ENCODE measurements at regions not wholly inside any gene's neighbourhood (a gene's known extent, or its start where the extent isn't known, plus 50 kb on each side); places are given as distances from the start of the nearest gene placed in this dataset.

DNA sequence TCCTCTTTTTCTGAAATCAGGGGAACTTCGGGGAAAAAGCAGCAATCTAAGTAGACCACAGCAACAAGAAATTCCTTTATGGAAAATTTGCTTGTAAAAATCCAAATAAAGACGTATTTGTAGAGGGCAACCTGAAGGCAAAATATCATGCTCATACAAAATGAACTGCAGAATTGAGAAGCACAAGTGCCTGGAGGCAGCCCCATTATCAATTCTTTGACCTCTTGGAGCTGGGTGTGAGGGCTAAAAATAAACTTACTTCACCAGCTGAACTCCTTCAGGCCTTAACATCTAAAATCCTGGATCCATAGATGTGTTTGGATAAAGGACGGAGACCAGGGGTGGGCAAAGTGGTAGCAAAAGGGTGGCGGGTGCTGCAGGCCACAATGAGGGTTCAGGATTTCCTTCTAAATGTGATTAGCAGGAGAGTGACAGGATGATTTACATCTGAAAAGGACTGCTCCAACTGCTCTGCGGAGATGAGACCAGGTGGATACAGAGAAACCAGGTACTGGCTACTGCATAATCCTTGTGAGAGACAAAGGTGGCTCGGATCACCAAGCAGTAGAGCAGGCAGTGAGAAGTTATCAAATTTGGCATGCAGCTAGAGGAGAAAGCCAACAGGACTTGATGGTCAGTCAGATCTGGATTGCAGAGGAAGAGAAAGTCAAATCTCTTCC lies 81.7 kb upstream of the TJP1 start:
- no peaks in the 10 kb centered on the region; the same call in 1 of the 2 replicates for H3K9me3 ChIP-seq
- H3K27me3 ChIP-seq: no peaks in the 10 kb centered on the region
- no peak for DNase-seq
- no peaks in the 10 kb centered on the region for H3K36me3 ChIP-seq
- H3K4me3 ChIP-seq: no peak overlapping the region

GRCh38 chr15:29903028-29903427 lies 80.8 kb upstream of the TJP1 start:
- Histone ChIP-seq H3K27me3 (no peaks in the 10 kb centered on the region), H3K4me3 (no peak overlapping the region), H3K36me3 (no peaks in the 10 kb centered on the region), H3K9me3 (no peaks in the 10 kb centered on the region; the same call in 1 of the 2 replicates)
- peak; percentile 44 for DNase-seq

GRCh38 chr15:29900237-29901189 lies 78.2 kb upstream of the TJP1 start:
- Histone ChIP-seq H3K9me3 (no peaks in the 10 kb centered on the region; the same call in 1 of the 2 replicates), H3K36me3 (no peaks in the 10 kb centered on the region), H3K27me3 (no peaks in the 10 kb centered on the region), H3K4me3 (no peak overlapping the region)
- DNase-seq: no peak

GRCh38 chr15:29896062-29896461 lies 73.8 kb upstream of the TJP1 start:
- Histone ChIP-seq H3K4me3 (no peak overlapping the region), H3K27me3 (no peaks in the 10 kb centered on the region)
- no peak for DNase-seq

GRCh38 chr15:29891096-29891457 lies 68.8 kb upstream of the TJP1 start:
- Histone ChIP-seq H3K9me3 (peaks cover 4% of the 10 kb centered on the region; the same call in 1 of the 2 replicates), H3K27me3 (no peaks in the 10 kb centered on the region), H3K4me3 (no peak overlapping the region), H3K36me3 (no peaks in the 10 kb centered on the region)
- DNase-seq: no peak

More at GRCh38 chr15:29896062-29896461, 73.8 kb upstream of the TJP1 start:
- Histone ChIP-seq H3K36me3 (no peaks in the 10 kb centered on the region), H3K9me3 (peaks cover 4% of the 10 kb centered on the region; the same call in 1 of the 2 replicates)

DNA sequence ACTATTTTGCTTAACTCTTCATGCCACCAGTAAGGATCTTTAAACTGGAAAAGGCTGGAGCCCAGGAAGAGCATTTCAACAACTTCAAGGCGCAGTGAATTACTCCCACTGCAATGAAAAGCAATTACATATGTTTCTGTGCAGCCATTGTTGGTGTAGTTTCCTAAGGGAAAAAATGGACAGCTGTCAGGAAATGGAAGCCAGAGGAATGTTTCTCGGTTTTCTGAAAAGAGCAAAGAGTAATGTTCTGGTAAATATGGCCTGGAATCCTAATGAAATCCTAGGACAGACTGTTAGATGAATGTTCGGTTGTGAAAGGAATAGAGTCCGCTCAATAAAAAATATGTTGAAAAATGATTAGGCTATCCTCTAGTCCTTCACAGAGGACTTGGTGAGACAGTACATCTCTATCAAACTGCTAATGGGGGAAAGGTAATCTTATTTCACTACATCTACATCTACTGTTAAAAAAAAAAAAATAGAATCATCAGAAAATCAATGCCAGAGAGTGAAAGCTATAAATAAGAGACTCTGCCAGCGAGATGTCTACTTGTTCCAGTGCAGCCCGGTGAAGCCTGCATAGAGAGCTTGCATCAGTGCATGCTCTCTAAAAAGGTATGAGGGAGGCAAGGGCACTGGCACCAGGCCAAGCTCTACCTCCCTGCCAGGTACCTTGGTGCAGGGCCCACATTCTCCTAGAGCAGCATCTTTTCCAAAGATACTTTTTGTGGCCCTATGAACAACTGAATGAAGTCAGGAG lies 68.2 kb upstream of the TJP1 start:
- no peak for DNase-seq
- H3K36me3 ChIP-seq: no peaks in the 10 kb centered on the region
- no peaks in the 10 kb centered on the region for H3K27me3 ChIP-seq
- no peak overlapping the region for H3K4me3 ChIP-seq
- peaks cover 4% of the 10 kb centered on the region; the same call in 1 of the 2 replicates for H3K9me3 ChIP-seq

DNA sequence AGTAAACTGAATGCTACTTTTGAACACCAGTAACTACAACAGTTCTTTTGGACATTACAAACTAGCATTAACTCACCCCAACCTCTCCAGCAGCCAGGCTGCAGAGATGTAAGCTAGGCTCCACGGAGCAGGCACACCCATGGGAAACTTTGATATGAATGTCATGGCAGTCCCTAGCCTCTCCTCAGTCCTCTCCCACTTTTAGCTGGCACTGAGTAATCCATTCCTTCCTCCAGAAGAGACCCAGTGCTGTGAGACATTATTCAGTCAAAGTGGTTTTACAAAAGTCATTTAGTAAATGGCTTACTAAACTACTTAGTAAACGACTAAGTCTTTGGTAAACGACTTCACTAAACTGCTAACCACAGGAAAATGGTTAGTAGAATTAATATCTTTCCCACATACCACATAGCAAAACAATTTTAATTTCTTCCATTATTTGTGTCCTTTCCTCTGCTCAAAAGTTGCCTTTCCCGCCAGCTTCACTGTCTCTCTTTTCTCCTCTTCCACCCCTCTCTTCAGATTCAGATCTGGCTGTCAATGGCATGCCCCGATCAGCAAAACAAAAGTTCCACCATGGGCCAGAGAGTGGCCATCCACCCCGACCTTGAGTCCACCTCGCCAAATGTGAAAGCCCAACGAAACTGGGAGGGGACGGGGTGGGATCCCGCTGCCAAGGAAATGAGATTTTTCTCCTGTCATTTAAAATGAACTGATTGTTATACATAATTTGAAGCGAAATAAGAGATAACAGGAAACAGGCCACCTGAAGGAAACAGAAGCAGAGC lies 67.5 kb upstream of the TJP1 start:
- peak; percentile 9 for DNase-seq
- H3K36me3 ChIP-seq: no peaks in the 10 kb centered on the region
- H3K27me3 ChIP-seq: no peaks in the 10 kb centered on the region
- no peak overlapping the region for H3K4me3 ChIP-seq
- peaks cover 4% of the 10 kb centered on the region; the same call in 1 of the 2 replicates for H3K9me3 ChIP-seq

DNA sequence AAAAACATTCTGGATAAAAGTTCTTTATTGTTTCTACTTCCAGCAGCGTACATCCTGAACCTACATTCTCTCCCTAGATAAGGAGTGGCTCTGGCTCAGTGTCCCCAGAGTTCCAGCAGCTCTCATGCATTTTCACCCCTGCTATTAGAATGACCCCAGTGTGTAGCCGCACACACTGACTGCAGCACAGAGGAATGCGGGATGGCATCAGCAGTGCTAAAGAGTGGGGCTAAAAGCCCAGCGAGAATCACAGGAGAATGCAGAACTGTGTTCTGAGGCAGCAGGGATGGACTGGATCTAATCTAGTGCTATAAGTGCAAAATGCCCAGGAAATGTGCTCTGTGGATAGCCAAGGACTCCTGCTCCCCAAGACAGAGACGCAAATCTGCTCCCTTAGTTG lies 66.4 kb upstream of the TJP1 start:
- peak; percentile 69 for DNase-seq
- H3K36me3 ChIP-seq: no peaks in the 10 kb centered on the region
- H3K27me3 ChIP-seq: no peaks in the 10 kb centered on the region
- no peak overlapping the region for H3K4me3 ChIP-seq
- H3K9me3 ChIP-seq: peaks cover 4% of the 10 kb centered on the region; the same call in 1 of the 2 replicates

DNA sequence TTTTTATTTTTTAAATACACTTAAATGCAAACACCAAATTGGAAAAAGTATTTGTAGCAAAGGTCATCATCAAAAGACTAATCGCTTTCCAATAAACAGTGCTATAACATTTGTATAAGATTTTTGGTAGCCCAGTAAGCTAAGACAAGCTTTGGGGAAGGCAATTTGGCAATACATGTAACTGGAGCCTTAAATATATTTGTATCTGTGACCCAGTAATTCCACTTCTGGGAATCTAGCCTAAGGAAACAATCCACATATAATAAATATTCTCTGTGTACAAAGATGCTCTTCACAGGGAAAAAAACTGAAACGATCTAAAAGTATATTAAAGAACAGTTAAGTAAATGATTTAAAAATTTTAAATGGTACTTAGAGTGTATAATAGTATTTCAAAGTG lies 65.5 kb upstream of the TJP1 start:
- Histone ChIP-seq H3K4me3 (no peak overlapping the region), H3K9me3 (peaks cover under 1% of the 10 kb centered on the region; the same call in 1 of the 2 replicates), H3K36me3 (no peaks in the 10 kb centered on the region), H3K27me3 (no peaks in the 10 kb centered on the region)
- no peak for DNase-seq

DNA sequence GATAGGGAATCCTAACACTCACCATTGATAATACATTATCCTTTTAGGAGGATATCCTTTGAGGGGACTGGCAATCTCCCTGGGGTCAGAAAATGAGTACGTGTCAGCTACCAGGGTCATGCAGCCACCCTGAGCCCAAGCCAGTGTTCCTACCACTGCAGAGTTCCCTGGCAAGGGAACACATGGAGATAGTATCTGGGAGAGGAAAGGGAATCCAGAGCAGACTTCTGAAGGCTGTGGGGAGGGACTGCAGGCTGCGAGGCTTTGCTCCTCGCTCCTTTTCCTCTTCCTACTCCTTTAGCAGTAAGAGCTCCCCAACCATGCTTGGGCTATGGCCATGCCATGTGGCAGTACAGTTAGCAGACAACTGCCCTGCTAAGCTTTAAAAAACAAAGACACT lies 62.9 kb upstream of the TJP1 start:
- H3K9me3 ChIP-seq: no peaks in the 10 kb centered on the region
- H3K36me3 ChIP-seq: no peaks in the 10 kb centered on the region
- H3K27me3 ChIP-seq: no peaks in the 10 kb centered on the region
- DNase-seq: no peak
- H3K4me3 ChIP-seq: no peak overlapping the region

DNA sequence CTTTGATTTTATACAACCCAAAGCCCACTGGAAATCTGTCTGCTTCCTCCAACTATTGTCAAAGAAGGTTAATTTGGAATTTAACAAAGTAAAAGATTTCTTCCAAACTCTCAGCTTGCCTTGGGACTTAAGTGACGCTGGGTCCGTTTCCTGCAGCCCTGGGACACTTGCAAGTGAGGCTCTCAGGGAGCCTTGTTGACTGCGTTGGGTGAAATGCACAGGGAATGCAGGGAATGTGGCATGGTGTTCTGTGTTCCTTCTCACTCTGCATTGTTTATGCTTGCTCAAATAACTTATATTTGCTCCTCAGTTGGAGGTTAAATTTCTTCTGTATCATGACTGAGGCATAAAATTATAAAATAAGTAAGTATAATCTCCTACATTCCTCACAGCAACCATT lies 60.9 kb upstream of the TJP1 start:
- no peaks in the 10 kb centered on the region for H3K9me3 ChIP-seq
- H3K4me3 ChIP-seq: no peak overlapping the region
- no peaks in the 10 kb centered on the region for H3K27me3 ChIP-seq
- no peak for DNase-seq
- H3K36me3 ChIP-seq: no peaks in the 10 kb centered on the region

DNA sequence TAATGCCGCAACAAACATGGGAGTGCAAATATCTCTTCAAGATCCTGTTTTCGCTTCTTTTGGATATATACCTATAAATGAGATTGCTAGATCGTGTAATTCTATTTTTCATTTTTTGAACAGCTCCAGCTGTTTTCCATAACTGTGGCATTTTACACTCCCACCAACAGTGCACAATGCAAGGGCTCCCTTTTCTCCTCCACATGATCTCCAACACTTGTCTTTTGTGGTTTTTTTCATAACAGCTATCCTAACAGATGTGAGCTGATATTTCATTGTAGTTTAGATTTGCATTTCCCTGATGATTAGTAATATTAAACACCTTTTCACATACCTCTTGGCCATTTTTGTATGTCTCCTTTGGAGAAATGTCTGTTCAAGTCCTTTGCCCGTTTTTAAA lies 58.6 kb upstream of the TJP1 start:
- DNase-seq: no peak
- Histone ChIP-seq H3K9me3 (no peaks in the 10 kb centered on the region), H3K27me3 (no peaks in the 10 kb centered on the region), H3K4me3 (no peak overlapping the region), H3K36me3 (no peaks in the 10 kb centered on the region)

DNA sequence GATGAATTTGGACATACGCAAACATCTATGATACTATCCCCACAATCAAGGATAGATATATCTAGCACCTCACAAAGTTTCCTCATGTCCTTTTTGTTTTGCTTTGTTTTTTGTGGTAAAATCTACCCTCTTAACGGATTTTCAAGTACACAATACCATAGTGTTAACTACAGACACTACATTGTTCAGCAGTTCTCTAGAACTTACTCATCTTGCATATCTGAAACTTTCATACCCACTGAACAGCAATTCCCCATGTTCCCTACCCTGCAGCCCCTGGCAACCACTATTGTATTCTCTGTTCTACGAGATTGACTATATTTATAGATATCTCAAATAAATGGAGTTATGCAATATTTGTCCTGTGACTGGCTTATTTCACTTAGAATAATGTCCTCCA lies 58.1 kb upstream of the TJP1 start:
- Histone ChIP-seq H3K27me3 (no peaks in the 10 kb centered on the region), H3K36me3 (no peaks in the 10 kb centered on the region), H3K9me3 (no peaks in the 10 kb centered on the region), H3K4me3 (no peak overlapping the region)
- DNase-seq: no peak

DNA sequence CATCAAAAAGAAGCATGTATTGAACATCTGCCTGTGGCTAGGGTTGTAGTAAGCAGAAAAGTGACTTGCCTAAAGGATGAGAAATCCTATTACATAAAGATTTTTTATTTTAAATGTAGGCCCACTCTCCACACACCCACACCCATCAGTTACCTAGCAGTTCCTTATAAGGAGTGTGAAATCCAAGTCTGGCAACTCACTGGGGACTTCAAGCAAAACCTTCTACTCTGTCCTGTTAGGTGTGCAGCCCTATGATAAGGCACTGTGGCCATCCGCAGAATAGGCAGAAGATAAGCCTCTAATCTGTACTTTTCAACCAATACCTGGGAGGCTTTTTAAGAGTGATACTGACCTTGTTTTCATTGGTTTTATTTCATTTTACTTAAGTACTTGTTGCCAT lies 52.7 kb upstream of the TJP1 start:
- Histone ChIP-seq H3K36me3 (no peaks in the 10 kb centered on the region), H3K9me3 (no peaks in the 10 kb centered on the region), H3K27me3 (no peaks in the 10 kb centered on the region), H3K4me3 (no peak overlapping the region)
- DNase-seq: no peak

- no peaks in the 10 kb centered on the region for H3K36me3 ChIP-seq
- no peak overlapping the region for H3K4me3 ChIP-seq
- H3K27me3 ChIP-seq: no peaks in the 10 kb centered on the region
- DNase-seq: no peak
- H3K9me3 ChIP-seq: no peaks in the 10 kb centered on the region
Observed at GRCh38 chr15:29873947-29874411, 51.7 kb upstream of the TJP1 start.

GRCh38 chr15:29873264-29873663 lies 51.0 kb upstream of the TJP1 start:
- no peak for DNase-seq
- Histone ChIP-seq H3K27me3 (no peaks in the 10 kb centered on the region), H3K4me3 (no peak overlapping the region), H3K9me3 (no peaks in the 10 kb centered on the region), H3K36me3 (no peaks in the 10 kb centered on the region)
